K562 (cell line): ENCODE measurements at regions not wholly inside any gene's neighbourhood (a gene's known extent, or its start where the extent isn't known, plus 50 kb on each side); places are given as distances from the start of the nearest gene placed in this dataset.

Experiments used
- ATAC-seq: fragments of 200-7000 bp; cut with Tn5 transposase; 3 replicates; pipeline ENCODE4 v1.9.1; 2020; ENCODE audit warnings: moderate library complexity
- BruUV-seq: library from RNA; stranded (reverse); fragments of 400-500 nt; replicated peaks from 2 replicates; lab custom pipeline; 2021; lab: Mats Ljungman, UMichigan
- CTCF ChIA-PET: fragments of 300-600 bp; formaldehyde crosslinking; extraction: SDS; loops from one replicate; lab custom pipeline; 2021; ENCODE audit warnings: low intra/inter-chr PET ratio; lab: Yijun Ruan, JAX
- POLR2A ChIA-PET: fragments of 300-600, 350-650 bp; sonication (Branson Sonifier 250); formaldehyde crosslinking; extraction: SDS; loops from one replicate; lab custom pipeline; 2021; ENCODE audit warnings: antibody characterized with exemption, inconsistent platforms; lab: Yijun Ruan, JAX
- DNase-seq, 4 experiments: peaks; one replicate each; pipeline versions ENCODE4 v3.0.0 to v3.0.0-alpha.2; 2011 to 2018; ENCODE audit warnings: low spot score in 3 of 4, mixed read lengths in 3 of 4; ENCODE audit errors: extremely low read depth in 1 of 4
- FAIRE-seq: peaks from 2 replicates; lab custom pipeline; 2011; peaks lifted over from hg19 to GRCh38; lab: Jason Lieb, UNC
- H2AFZ ChIP-seq: 2 replicates; pipeline ENCODE4 v1.6.0; 2011; ENCODE audit warnings: low read depth, low read length, control low read depth, inconsistent platforms
- H3K27ac ChIP-seq: fragments of 200-600 bp; 3 replicates; pipeline ENCODE4 v1.8.0; 2011; ENCODE audit warnings: low read depth, mild to moderate bottlenecking, control low read depth, inconsistent platforms, low read length, moderate library complexity, mixed read lengths; ENCODE audit errors: extremely low read depth
- H3K27me3 ChIP-seq, 2 experiments: fragments of 300-600 bp in 1 of 2; 2 replicates in 1 of 2; 3 replicates in 1 of 2; pipeline versions ENCODE4 v1.6.0 to v1.8.0; 2011; ENCODE audit warnings: inconsistent platforms in 2 of 2, low read length in 2 of 2, mild to moderate bottlenecking in 1 of 2, mixed read lengths in 1 of 2, moderate library complexity in 1 of 2; ENCODE audit not compliant: control insufficient read depth in 2 of 2, insufficient read depth in 2 of 2
- H3K36me3 ChIP-seq: fragments of 300-600 bp; 3 replicates; pipeline ENCODE4 v1.8.0; 2011; ENCODE audit warnings: mild to moderate bottlenecking, low read length, inconsistent platforms; ENCODE audit not compliant: control insufficient read depth, insufficient read depth
- H3K4me1 ChIP-seq, 2 experiments: fragments of 200-600 bp in 1 of 2; replicated peaks in 1 of 2; 2 replicates in 1 of 2; 3 replicates in 1 of 2; pipeline versions ENCODE4 v1.5.1 to v1.8.0; 2011; ENCODE audit warnings: inconsistent platforms in 2 of 2, low read length in 2 of 2, mild to moderate bottlenecking in 1 of 2, mixed read lengths in 1 of 2, moderate library complexity in 1 of 2; ENCODE audit not compliant: control insufficient read depth in 2 of 2, insufficient read depth in 2 of 2
- H3K4me2 ChIP-seq: 2 replicates; pipeline ENCODE4 v1.6.1; 2011; ENCODE audit warnings: low read length, control low read depth, inconsistent platforms, mixed read lengths; ENCODE audit not compliant: insufficient read depth
- H3K4me3 ChIP-seq: fragments of 200-600 bp; sonication (generic), shearing (Covaris generic); 2 replicates; pipeline ENCODE4 v1.5.1; 2016; ENCODE audit warnings: control low read depth, inconsistent platforms
- H3K79me2 ChIP-seq: fragments of 200-600 bp; 3 replicates; pipeline ENCODE4 v1.8.0; 2011; ENCODE audit warnings: low read length, inconsistent platforms; ENCODE audit not compliant: control insufficient read depth, insufficient read depth
- H3K9ac ChIP-seq, 2 experiments: 2 replicates each; pipeline versions ENCODE4 v1.6.0 to v1.6.1; 2011; ENCODE audit warnings: low read depth in 2 of 2, low read length in 2 of 2, control low read depth in 1 of 2, inconsistent platforms in 1 of 2, mild to moderate bottlenecking in 1 of 2, mixed read lengths in 1 of 2; ENCODE audit not compliant: insufficient read depth in 1 of 2
- H3K9me1 ChIP-seq: one replicate; pipeline ENCODE4 v1.6.0; 2011; ENCODE audit warnings: inconsistent platforms, mild to moderate bottlenecking, low read length, moderate library complexity; ENCODE audit not compliant: control insufficient read depth, insufficient read depth
- H3K9me3 ChIP-seq: replicated peaks from 2 replicates; pipeline ENCODE4 v1.5.1; 2011; ENCODE audit warnings: low read depth, low read length, inconsistent platforms; ENCODE audit not compliant: control insufficient read depth, insufficient read depth
- H4K20me1 ChIP-seq: replicated peaks from 2 replicates; pipeline ENCODE4 v1.6.1; 2011; ENCODE audit warnings: low read length, inconsistent platforms, mixed read lengths; ENCODE audit not compliant: control insufficient read depth, insufficient read depth
- CBX2 ChIP-seq: fragments of 200-600 bp; sonication (generic); IDR thresholded peaks from one replicate; pipeline ENCODE4 v1.6.1; 2012; ENCODE audit warnings: mild to moderate bottlenecking, low read length, inconsistent platforms; ENCODE audit not compliant: insufficient read depth, poor library complexity, severe bottlenecking
- ESRRB ChIP-seq: fragments of 250-450 bp; sonication (Bioruptor Pico); IDR thresholded peaks from 2 replicates; pipeline ENCODE4 v1.5.0; 2020; ENCODE audit warnings: mild to moderate bottlenecking, moderate library complexity, borderline replicate concordance
- GABPB1 ChIP-seq: sonication (generic); formaldehyde crosslinking; IDR thresholded peaks from 2 replicates; pipeline ENCODE4 v1.8.0; 2022; ENCODE audit warnings: mild to moderate bottlenecking, missing genetic modification reagents
- HNRNPLL ChIP-seq: fragments of 200-400 bp; formaldehyde crosslinking; IDR thresholded peaks from 2 replicates; pipeline ENCODE4 v1.6.1; 2017; ENCODE audit warnings: low read length, low read depth, mild to moderate bottlenecking; ENCODE audit not compliant: poor library complexity, severe bottlenecking
- L3MBTL2 ChIP-seq: fragments of 450-650 bp; IDR thresholded peaks from 2 replicates; pipeline ENCODE4 v1.6.1; 2016; ENCODE audit warnings: mild to moderate bottlenecking, moderate library complexity
- MBD2 ChIP-seq: sonication (generic); IDR thresholded peaks from 2 replicates; pipeline ENCODE4 v1.6.1; 2016; ENCODE audit warnings: low read depth, borderline replicate concordance
- RERE ChIP-seq: sonication (generic); formaldehyde crosslinking; IDR thresholded peaks from 2 replicates; pipeline ENCODE4 v1.8.0; 2023; ENCODE audit warnings: missing genetic modification reagents, mild to moderate bottlenecking, borderline replicate concordance
- SRSF3 ChIP-seq: fragments of 200-400 bp; formaldehyde crosslinking; IDR thresholded peaks from 2 replicates; pipeline ENCODE4 v1.6.1; 2016; ENCODE audit warnings: mild to moderate bottlenecking, low read length, moderate library complexity; ENCODE audit not compliant: insufficient read depth
- U2AF1 ChIP-seq: fragments of 200-400 bp; formaldehyde crosslinking; optimal IDR thresholded peaks from 2 replicates; pipeline ENCODE3; 2017; ENCODE audit warnings: mild to moderate bottlenecking, low read depth, low read length, moderate library complexity
- ZNF384 ChIP-seq: IDR thresholded peaks from 2 replicates; pipeline ENCODE4 v1.6.1; 2012; ENCODE audit warnings: low read depth, low read length, improper control_type of control experiment
- ZNF41 ChIP-seq: fragments of 250-450 bp; sonication (Bioruptor Pico); conservative IDR thresholded peaks from 2 replicates; pipeline ENCODE4 v1.4.0; 2020; ENCODE audit warnings: mild to moderate bottlenecking
- ZNF445 ChIP-seq: fragments of 250-450 bp; sonication (Bioruptor Pico); IDR thresholded peaks from 2 replicates; pipeline ENCODE4 v1.4.0; 2020; ENCODE audit warnings: low read depth, mild to moderate bottlenecking, moderate library complexity
- WGBS: fragments of 100-300 bp; shearing (Covaris generic); methylation state at CpG from one replicate; pipeline ENCODE4 v1.1.6; 2016; ENCODE audit warnings: low coverage, mixed read lengths; ENCODE audit not compliant: insufficient coverage; ENCODE audit errors: missing lambda C conversion rate; 5-methylcytosine and 5-hydroxymethylcytosine counted together
- in situ Hi-C: fragments of 300-500 bp; cut with MboI; formaldehyde crosslinking; loops from 4 replicates; pipeline ENCODE4 v1.15.0; 2018; ENCODE audit warnings: inconsistent platforms, mixed read lengths
- intact Hi-C: fragments of 100-400 bp; cut with micrococcal nuclease; formaldehyde crosslinking; loops from 2 replicates; pipeline ENCODE4 v1.14.2; 2022
- TF ChIP-seq, protein P1 (sequence below), 2 experiments: fragments of 450-650 bp in 1 of 2; sonication (generic) in 1 of 2; formaldehyde crosslinking in 1 of 2; IDR thresholded peaks in 1 of 2; conservative IDR thresholded peaks in 1 of 2; 2 replicates each; pipeline versions ENCODE4 v1.6.1 to v1.8.1; 2016 to 2023; ENCODE audit warnings: mild to moderate bottlenecking in 2 of 2, moderate library complexity in 2 of 2, inconsistent platforms in 1 of 2, missing genetic modification reagents in 1 of 2
- TF ChIP-seq, protein P2 (sequence below): fragments of 250-450 bp; sonication (Bioruptor Pico); IDR thresholded peaks from 2 replicates; pipeline ENCODE4 v1.5.0; 2021; ENCODE audit warnings: mild to moderate bottlenecking, borderline replicate concordance

- no peak overlapping the region for H2AFZ ChIP-seq
- H3K4me2 ChIP-seq, result no peak overlapping the region
- no peaks in the 10 kb centered on the region for H3K9me3 ChIP-seq
- WGBS, result 0% methylated on average over 1 of the region's 1 CpG
- no peaks in the 10 kb centered on the region for H3K79me2 ChIP-seq
- no peak overlapping the region for H3K4me3 ChIP-seq
- intact Hi-C loops (no loop called here), in situ Hi-C loops (no loop called here)
- CTCF ChIA-PET, result no interaction called here
- POLR2A ChIA-PET, result no interaction called here
- no TSS peak for BruUV-seq
- H4K20me1 ChIP-seq, result no peaks in the 10 kb centered on the region
- FAIRE-seq, result no peak
- no peaks in the 10 kb centered on the region for H3K36me3 ChIP-seq
- no peak for DNase-seq
- no peaks in the 10 kb centered on the region for H3K4me1 ChIP-seq
- no peak for ATAC-seq
- no peak overlapping the region for H3K27ac ChIP-seq
- H3K27me3 ChIP-seq, result no peaks in the 10 kb centered on the region
- H3K9ac ChIP-seq, result no peak overlapping the region
- no peaks in the 10 kb centered on the region for H3K9me1 ChIP-seq
- TF ChIP-seq ZNF41, result no peak
- no peak for TF ChIP-seq RERE (CRISPR knock-in tag)
- TF ChIP-seq, protein P1, sequence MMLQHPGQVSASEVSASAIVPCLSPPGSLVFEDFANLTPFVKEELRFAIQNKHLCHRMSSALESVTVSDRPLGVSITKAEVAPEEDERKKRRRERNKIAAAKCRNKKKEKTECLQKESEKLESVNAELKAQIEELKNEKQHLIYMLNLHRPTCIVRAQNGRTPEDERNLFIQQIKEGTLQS (IDR thresholded peaks at IDR 0.05), result no peak
- TF ChIP-seq, protein P1 (CRISPR knock-in tag; conservative IDR thresholded peaks at IDR 0.05), result no peak
- TF ChIP-seq CBX2, result no peak
- TF ChIP-seq HNRNPLL, result no peak
- no peak for TF ChIP-seq L3MBTL2
- no peak for TF ChIP-seq U2AF1
- no peak for TF ChIP-seq ZNF384
- TF ChIP-seq, protein P2, sequence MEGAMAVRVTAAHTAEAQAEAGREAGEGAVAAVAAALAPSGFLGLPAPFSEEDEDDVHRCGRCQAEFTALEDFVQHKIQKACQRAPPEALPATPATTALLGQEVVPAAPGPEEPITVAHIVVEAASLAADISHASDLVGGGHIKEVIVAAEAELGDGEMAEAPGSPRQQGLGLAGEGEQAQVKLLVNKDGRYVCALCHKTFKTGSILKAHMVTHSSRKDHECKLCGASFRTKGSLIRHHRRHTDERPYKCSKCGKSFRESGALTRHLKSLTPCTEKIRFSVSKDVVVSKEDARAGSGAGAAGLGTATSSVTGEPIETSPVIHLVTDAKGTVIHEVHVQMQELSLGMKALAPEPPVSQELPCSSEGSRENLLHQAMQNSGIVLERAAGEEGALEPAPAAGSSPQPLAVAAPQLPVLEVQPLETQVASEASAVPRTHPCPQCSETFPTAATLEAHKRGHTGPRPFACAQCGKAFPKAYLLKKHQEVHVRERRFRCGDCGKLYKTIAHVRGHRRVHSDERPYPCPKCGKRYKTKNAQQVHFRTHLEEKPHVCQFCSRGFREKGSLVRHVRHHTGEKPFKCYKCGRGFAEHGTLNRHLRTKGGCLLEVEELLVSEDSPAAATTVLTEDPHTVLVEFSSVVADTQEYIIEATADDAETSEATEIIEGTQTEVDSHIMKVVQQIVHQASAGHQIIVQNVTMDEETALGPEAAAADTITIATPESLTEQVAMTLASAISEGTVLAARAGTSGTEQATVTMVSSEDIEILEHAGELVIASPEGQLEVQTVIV (CRISPR knock-in tag), result no peak
- no peak for TF ChIP-seq ZNF445 (CRISPR knock-in tag)
- no peak for TF ChIP-seq GABPB1 (CRISPR knock-in tag)
- no peak for TF ChIP-seq SRSF3
- TF ChIP-seq MBD2, result no peak
- TF ChIP-seq ESRRB (CRISPR knock-in tag), result no peak
Measured at GRCh38 chr2:51409920-51410319, 378.0 kb upstream of the NRXN1 start.
